HepG2 (cell line): ENCODE measurements at regions not wholly inside any gene's neighbourhood (a gene's known extent, or its start where the extent isn't known, plus 50 kb on each side); places are given as distances from the start of the nearest gene placed in this dataset.

ENCODE experiments used
- HNF4A ChIP-seq: sonication (generic); formaldehyde crosslinking; IDR thresholded peaks from 2 replicates; pipeline ENCODE4 v1.4.0; 2020; ENCODE audit warnings: missing genetic modification reagents
- PLRG1 ChIP-seq: fragments of 450-650 bp; conservative IDR thresholded peaks from 2 replicates; pipeline ENCODE4 v1.6.1; 2016
- RBFOX2 ChIP-seq: fragments of 200-400 bp; formaldehyde crosslinking; IDR thresholded peaks from 2 replicates; pipeline ENCODE4 v1.6.1; 2017; ENCODE audit warnings: low read depth, mild to moderate bottlenecking, low read length
- SMARCE1 ChIP-seq: fragments of 450-650 bp; IDR thresholded peaks from 2 replicates; pipeline ENCODE4 v1.6.1; 2017; ENCODE audit warnings: borderline replicate concordance
- ZNF282 ChIP-seq: fragments of 450-650 bp; IDR thresholded peaks from 2 replicates; pipeline ENCODE4 v1.6.1; 2018; ENCODE audit not compliant: partially characterized antibody
- ZZZ3 ChIP-seq: sonication (generic); formaldehyde crosslinking; IDR thresholded peaks from 2 replicates; pipeline ENCODE4 v1.4.0; 2020; ENCODE audit warnings: missing genetic modification reagents, mild to moderate bottlenecking, borderline replicate concordance

DNA sequence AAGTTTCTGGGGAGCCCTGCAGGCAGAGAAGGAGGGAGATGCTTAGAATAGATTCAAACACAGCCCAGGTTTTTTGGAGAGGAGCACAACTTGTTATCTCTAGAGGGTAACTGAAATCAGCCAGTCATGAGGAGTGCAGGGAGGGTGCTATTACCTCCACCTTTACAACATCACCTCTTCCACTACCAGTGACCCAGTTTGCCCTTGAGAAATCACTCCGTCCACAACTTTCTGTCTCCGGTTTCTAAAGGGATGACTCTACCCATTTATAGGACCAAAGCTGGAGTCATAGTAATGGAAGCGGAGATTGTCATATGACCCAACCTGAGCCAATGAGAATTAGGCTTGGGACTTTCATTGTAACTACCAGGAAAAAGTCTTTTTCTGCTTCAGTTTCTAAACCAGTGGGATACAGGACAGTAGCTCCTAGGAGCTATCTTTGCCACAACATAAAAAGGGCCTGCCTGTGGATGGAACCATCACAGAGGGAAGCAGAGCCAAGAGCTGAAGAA, 131.2 kb upstream of the SERPIND1 start:
- TF ChIP-seq HNF4A (CRISPR knock-in tag) (no peak), PLRG1 (no peak), ZZZ3 (CRISPR knock-in tag) (no peak), RBFOX2 (no peak), ZNF282 (no peak), SMARCE1 (no peak)
